Activated naive CD4-positive, alpha-beta T cell treated with anti-CD3 and anti-CD28 coated beads, Interleukin-2, amount 50 U/mL, for 16 hours (primary cell): ENCODE measurements at regions not wholly inside any gene's neighbourhood (a gene's known extent, or its start where the extent isn't known, plus 50 kb on each side); places are given as distances from the start of the nearest gene placed in this dataset.

Source experiments
- DNase-seq: peaks from one replicate; pipeline ENCODE4 v3.0.0-alpha.2; 2020

DNA sequence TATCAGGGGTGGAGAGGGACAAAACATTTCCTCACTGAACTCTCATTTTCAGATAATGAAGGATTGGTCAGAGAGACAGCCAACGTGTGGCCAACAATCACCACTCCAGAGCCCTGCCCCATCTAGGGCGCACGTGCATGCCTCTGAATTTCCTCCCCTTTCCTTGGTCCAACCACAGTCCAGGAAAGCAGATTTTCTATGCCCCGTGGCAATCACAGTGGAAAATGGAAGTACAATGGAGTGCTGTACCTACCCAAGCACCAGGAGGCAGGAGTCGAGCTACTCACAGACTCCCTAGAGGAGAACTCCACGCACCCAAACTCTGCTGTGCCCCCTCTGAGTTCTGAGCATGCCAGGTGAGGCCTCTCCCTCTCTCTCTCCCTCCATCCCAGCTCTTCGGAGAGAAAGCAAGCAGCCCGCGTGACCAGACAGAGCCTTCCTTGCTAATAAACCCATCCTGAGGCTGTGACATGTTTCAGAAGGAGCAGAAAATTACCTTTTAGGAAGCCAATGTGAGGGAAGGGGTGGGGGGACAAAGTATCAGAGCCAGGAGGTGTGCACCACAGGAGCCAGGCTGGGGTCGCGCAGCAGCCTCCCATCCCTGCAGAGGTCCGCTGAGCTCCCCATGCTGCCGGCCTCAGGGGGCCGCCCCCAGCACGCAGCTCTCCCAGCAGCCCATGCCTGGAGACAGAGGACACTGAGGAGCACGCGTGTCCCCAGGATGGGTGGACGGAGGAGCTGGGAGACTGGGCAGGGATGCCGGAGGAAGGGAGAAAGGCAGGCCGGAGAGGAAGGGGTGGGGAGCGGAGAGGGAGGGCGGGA, 73.4 kb downstream of the PITPNM2 start:
- DNase-seq: no peak

DNA sequence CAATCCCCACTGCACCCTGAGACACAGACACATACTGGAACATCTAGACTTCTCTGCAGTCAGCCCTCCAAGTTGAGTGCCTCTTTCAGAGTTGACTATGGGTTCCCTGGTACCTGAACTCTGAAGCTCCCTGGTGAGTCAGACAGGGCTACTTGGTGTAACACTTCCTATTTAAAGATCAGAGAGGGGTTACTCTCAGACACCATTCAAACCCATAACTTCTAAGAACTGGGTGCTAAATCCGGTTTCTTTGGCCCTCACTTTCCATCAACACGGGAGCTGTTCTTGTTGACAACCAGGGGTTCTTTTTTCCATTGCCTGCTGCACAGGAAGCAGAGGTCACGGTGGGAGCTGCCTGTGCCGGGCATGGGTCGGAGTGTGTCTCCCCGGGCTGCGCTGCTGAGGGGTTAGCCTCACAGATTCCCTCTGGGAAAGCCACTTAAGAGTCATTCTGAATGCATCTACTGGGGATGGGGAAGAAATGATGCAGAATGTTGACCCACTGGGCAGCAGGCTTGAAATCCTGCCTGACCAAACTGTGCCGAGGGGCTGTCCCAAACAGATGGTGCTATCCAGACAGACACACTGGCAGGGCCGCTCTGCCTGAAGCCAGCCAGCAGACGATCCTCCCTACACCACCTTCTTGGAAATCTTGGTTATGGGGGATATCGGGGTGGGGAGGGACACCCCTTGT, 74.1 kb downstream of the PITPNM2 start:
- peak; percentile 56 for DNase-seq

DNA sequence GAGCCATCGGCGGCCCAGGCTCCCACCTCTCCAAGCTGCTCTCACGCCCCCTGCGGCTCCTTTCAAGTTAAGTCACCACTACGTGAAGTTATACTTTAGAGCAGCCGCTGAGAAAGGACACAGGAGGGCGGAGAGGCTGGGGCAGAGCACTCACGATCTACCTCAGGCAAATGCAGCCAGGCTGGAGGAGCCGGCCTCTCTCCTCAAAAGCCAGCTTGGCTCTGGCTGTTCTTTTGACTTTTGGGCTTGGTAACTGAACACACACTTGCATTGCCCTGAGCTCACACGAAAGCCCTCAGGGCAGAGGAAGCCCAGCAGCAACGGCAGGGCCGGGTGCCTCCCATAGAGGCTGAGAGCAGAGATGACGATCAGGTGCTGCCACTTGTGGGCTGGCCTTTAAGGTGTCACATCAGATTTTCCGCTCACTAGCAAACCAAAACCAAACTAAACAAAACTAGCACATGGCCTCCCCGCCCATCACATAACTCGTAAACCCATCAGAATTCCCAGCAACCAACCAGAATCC, 75.2 kb downstream of the PITPNM2 start:
- peak; percentile 79 for DNase-seq

DNA sequence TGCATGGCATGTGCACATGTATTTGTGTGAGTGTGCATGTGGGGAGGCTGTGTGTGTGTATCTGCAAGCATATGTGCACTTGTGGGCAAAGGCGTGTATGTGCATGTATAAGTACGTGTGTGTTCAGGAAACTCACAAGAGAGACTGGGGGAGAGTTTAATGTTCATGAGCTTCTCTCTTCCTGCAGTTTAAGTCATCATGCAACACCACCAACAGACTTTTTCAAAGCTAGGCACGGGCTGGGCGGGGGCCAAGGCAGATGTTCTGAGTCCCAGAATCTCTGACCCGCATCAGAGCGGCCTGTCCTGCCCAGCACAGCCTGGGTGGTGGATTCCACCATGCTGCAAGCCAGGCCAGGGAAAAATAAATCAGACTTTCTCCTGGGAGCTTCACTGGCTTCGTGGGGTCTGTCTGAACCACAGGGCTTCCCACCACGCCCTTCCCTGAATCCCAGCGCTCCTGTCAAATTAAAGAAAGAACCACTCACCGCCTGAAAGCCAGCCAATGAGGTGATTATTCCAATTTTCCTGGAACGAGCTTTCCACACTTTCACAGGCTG, 75.7 kb downstream of the PITPNM2 start:
- DNase-seq: no peak

DNA sequence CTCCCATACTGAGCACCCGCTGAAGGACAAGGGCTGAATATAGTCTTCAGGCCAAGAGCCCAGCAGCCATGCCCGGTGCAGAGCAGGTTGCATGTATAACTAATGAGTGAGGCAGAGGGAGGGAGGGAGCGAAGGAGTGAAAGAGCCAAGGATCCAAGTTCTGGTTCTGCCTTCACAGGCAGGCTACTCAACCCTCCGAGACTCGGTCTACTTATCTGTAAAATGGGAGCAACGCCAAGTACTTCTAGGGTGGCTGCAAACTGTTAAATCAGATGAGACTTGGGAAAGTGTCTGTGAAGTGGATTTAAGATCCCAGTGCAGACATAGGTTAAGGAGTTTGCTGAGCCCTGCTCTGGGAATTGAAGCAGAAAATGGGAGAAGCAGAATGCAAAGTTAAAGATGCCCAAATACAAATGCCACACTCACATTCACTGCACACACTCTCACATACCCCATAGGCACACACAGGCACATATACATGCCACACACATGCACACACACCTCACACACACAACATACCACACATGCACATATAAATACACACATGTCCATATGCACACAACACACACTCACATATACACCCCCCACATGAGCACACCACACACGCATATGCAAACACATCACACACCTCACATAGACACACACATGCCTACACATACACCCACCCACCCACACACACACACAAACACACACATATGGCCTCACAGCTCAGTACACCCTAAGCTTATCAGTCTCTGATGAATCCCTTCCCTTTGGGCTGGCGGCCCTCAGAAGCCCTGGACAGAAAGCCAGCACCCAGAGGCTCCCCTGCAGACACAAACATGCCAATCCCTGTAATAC, 76.7 kb downstream of the PITPNM2 start:
- DNase-seq: no peak

DNA sequence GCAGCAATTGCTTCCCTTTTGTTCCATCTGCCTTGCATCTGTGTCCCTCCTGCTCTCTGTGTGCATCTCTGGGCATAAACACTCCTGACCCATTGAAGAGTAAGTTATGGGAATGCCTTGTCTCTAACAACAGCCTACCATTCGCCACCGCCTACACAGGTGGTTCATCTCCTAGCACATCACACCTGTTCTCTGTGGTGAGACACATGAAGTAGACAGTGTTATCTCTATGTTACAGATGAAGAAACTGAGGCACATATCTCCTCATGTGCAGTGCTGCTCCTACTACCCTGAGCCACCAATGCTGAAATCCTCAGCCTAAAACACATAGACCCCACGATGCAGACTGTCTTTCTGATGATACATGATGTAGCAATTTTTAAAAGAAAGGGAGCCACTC, 77.6 kb downstream of the PITPNM2 start:
- no peak for DNase-seq

DNA sequence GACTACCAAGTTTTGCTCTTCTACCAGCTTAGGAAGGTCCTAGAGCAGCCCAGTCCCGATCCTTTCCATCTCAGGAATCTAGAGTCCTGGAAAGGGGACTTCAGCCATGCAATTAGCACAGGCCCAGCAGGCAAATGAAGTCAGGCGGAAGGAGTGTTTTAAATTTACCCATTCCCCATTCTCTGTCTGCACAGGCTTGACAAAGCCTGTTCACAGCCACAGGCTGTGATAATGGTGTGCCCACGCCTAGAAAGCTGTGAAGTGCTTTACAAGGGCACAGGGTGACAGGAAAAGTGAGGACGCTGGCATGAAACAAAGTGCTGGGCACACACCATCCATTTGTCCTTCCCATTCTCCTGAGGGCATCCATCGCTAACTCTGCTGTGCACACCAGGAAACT, 79.0 kb downstream of the PITPNM2 start:
- no peak for DNase-seq

DNA sequence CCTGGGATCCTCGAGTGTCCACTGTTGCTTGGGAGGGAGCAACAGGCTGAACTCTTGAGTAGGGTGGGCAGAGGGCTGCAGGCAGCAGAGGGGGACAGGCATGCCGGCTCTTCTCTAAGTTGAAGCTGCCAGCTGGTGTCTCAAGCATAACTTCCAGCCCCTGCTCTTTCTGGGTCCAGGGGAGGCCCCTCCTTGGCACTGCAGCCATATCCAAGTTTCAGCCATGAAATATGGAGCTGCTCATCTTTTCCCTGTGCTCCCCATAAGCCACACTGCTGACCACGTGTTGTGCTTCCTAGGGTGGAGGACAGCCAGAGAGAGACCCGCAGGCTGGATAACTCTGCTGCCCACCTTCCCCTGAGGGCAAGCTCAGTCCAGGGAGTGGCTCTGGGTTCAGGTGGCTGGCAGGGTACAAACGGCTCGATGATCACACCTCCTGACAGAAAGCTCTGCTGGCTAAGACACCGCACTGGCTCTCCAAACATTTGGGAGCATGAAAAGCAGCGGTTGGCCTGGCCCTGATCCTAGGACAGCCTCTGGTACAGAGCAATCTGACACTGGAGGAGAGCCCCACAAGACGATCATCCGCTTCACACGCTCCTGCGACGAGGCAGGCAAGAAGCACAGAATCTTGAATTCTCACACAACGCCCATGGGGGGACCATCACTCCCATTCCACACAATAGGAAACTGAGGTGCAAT, 79.6 kb downstream of the PITPNM2 start:
- no peak for DNase-seq

DNA sequence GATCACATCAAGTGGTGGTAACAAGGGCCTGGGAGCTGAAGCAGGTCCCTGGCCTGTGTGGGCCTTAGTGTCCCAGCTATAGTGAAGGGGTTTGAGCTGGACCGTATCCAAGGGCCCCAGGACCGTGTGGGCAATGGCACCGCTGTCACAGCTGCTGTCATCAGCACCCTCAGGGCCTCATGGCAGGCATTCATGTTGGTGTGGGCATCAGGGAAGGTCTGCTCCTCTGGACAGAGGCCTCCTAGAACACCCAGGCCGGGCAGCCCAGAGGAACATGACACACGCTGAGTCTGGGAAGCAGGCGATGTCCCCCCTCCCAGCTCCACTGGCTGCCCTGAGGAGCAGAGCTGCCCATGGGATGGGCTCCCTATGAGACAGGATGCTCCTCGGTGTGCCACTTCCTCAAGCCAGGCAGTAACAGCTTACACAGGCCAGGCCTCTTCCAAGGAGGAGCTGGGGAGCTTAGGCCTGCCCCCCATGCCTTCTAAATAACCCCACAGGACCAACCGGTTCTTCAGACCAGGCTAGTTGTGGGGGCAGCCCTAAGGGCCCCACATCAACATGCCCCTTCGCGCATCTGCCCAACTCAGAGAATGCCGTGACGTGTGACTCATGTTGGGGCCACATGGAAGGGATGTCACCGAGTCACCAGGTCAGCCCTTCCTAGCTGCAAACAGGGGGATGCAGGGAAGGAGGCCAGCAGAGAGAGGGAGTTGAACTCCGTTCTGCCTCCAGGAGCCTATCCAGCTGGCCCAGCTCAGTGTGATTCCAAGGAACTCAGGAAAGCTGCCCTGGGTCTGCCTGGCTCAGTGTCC, 80.4 kb downstream of the PITPNM2 start:
- DNase-seq: no peak

DNA sequence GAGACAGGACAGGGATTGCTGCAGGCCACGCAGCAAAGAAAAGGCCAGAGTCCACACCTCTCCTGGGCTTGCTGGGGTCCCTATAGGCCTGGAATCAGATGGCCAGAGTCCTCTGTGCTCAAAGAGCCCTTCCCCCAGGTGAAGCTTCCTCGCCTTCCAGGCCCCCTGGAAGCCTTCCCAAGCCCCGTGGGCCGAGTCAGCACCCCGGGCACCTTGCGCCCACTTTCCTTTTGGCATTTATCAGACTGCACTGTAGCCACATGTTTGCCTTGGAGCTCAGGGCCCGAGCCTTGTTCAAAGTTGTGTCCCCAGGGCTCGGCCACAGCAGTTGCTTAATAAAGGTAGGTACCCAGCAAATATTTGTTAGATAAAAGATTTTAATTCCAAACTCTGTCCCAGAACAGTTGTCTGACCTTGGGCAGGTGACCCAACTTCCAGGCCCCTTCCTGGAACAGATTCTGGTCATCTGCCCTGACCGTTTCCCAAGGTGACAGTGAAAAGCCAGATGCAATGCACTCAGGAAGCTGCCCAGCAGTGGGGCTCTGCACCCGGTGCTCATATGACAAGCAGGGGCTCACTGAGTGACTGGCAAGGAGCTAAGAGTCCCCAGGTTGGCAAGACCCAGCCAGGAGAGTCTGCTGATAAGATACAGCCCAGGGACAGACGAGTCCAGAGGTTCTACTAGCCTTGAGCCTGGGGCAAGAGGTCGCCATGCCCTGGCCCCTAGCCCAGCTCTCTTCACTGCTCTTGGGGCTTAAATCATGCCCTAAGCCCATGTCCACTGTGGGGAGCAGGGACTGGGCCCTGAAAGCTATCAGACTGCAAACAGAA, 81.2 kb downstream of the PITPNM2 start:
- no peak for DNase-seq

DNA sequence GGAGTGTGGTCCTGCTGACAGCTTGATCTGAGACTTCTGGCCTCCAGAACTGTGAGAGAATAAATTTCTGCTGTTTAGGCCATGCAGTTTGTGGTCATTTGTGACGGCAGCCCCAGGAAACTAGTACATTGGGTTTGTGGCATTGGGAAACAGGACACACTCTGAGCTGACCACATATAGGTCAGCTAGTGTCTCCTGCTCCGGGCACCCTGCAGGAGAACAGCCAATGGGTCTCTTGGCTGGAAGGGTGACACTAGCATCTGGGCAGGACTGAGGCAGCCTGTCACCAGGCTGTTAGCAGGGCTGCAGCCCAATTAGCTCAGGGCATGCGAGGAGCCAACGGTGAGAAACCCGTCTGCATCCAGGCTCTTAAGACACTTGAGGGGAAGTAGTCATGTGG, 83.2 kb downstream of the PITPNM2 start:
- DNase-seq: no peak

DNA sequence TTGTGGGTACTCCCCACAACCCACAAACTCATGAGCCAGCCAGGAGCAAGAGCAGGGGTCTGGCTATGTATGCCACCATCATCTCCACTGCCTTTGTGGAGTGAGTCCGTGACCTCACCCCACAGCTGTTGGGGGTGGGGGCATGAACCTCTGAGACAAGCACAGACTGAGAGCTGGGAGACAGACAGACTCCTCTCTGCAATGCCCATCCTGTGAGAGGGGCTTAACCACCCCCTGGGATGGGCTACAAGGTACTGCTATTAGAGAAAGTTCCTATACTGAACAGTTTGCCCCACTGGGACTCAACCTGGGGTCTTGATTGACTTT, 84.5 kb downstream of the PITPNM2 start:
- no peak for DNase-seq

DNA sequence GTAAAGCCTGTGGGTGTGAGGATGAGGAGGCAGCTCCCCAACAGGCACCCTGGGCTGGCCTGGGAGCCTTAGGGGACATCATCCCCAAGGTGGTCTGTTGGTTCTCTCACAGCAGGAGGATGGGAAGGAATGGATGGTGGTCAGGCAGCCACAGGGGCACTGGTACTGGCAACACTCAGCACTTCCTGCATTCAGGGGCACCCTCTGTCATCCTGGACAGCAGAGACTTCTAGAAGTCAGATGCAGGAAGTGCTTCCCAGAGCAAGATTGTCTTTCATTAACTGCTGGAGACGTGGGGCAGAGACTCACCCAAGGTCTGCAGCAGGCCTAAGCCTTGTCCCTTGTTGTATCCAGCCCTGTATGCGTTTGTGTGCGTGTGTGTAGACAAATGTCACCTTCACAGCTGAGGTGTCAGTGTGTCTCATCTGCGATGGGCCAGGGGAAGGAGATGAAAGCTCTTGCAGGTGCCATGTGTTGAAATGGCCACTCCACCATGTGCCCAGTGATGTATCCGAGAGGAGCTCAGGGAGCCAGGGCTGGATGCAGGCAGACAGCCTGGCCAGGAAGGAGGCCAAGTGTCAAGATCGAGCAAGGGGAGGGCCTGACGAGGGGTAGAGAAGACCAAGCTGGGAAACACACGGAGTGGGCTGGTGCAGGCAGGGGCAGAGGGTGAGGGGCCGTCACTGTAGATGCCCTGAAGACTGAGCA, 85.1 kb downstream of the PITPNM2 start:
- DNase-seq: no peak

DNA sequence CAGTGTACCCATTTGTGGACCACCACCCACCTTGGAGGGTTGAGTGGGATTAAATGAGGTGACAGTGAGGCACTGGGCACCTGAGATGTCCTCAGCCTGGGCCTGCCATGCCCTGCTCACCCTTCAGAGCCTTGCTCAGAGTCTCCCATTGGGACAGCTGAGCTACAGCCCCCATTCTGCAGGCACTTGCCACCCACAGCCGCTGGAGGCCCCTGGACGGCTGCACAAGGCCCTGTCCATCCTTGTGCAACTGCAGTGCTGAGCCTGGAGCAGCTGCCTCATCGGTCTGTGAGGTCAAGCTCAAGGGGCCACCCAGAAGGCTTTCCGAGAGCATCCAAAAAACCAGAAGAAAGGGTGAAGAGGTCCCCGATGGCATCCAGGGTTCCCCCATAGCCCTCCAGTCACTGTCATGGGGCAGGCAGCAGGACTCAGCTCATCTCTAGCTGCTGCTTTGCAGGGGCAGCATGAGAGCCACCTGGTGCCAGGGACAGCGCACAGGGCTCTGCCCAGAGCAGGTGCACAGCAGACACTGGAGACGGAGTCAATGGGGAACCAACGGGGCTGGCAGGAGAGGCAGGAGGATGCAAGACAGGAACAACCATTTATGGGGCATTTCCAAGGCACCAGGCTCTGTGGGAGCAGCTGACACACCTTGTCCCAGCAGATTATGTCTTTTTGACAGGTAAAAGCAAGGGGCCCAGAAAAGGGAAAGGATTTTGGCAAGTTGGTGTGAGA, 84.6 kb downstream of the ARL6IP4 start:
- no peak for DNase-seq

DNA sequence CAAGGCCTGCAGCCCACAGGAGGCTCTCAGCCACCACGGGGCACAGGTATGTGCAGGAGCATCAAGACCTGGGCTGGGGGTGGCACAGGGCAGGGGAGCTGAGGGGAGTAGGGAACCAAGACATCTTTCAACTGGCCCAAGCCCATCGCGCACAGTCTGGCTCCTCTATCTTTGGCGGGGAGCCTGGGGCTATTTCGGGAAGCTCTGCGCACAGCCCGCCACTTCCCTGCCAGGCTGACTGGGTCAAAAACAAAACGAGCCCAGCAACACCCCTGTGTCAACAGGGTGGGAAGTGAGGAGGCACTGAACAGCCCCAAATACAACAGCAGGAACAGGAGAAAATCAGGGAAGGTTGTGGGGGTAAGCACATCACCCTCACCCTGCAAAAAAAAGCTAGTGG, 83.9 kb downstream of the ARL6IP4 start:
- DNase-seq: no peak

DNA sequence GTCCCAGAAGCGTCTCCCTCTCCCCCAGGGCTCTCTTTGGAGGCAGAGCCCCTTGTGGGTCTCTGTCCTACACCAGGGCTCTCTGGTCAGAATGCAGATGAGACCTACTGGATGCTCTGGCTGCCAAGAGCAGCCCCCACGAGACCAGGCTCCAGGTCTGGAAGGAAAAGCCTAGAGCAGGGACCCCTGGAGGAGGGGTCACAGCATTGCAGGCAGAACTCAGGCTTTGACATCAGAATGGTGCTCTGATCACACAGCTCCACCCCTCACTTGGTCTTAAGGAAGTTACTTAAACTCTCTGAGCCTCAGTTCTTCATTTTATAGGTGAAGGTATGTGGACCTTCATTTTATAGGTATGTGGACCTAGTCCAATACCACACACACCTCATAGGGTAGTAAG, 83.1 kb downstream of the ARL6IP4 start:
- no peak for DNase-seq

DNA sequence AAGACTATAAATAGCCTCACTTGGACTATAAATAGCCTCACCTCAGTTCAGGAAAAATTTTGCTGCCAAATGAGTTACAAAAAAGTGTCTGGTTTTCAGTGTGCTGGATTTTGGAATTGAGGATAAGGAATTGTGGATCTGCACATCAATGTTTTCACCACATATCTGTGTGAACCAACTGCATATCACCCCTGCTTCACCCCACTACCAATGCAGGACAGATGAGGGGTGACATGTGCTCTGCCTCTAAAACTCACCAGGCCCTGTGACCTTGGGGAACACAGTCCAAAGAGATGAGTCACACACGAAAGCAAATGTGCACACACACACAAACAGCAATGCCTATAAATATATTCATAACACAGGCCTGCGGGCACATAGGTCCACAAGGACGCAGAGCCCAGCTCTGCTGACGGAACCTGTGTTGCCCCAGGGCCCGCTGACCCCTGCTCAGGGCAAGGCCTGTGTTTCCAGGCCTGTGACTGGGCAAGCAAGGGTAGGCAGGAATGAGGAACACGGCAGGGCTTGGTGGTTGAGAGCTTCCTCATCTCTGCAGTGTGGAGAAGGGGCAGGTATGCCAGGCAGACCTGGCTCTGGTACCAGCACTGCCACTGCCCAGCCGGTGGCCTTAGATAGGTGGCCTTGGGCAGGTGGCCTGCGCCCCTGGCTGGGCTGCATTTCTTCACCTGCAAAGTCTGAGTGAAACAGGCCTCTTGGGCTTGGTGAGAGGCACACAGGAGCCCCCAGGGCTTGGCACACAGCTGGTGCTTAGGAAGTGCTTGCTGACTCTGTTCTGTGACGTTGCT, 82.4 kb downstream of the ARL6IP4 start:
- DNase-seq: no peak

DNA sequence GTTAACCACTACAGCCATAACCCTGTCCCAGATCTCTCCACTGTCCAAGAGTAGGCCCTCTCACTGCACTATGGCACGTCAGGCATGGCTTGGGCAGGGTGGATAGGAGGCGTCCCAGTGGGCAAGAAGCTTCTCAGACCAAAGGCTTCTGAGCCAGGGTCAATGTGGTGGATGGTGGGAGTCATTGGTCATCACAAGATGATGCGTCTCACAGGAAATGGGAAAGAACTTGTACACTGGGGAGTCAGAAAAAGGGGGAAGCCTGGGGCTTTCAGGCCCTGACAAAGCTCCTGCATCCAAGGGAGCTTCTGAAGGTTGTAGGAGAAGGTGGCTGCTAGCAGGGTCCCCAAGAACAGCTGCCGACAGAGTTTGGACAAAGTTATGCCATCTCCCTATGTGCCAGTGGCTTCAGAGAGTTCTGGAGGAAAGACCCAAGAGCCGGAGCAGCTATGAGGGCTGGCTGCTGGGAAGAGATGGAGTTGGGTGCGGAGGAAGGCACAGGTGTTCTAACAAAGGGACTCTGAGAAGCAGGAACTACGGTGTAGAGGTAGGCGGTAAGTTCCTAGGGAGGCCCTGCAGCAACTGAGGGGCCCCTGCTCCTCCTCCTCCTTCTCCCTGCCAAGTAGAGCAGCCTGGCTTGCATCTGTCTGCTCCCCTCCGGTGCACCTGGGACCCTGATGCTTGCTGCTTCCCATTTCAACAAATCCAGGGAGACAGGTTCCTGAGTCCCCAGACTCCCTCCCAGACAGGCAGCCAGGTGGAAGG, 81.1 kb downstream of the ARL6IP4 start:
- no peak for DNase-seq
